Neural crest cell (in vitro differentiated cells): ENCODE measurements at regions not wholly inside any gene's neighbourhood (a gene's known extent, or its start where the extent isn't known, plus 50 kb on each side); places are given as distances from the start of the nearest gene placed in this dataset.

ENCODE experiments used
- DNase-seq: peaks from one replicate; pipeline ENCODE4 v3.0.0; 2021; ENCODE audit warnings: low read depth, mixed read lengths, low spot score
- H3K27ac Mint-ChIP-seq: one replicate; pipeline ENCODE4 v1.8.0; 2021; ENCODE audit warnings: mild to moderate bottlenecking, mixed read lengths; ENCODE audit not compliant: unreplicated experiment
- H3K27me3 Mint-ChIP-seq: 2 replicates; pipeline ENCODE4 v1.8.0; 2021; ENCODE audit warnings: low read depth, mild to moderate bottlenecking, mixed read lengths
- H3K36me3 Mint-ChIP-seq: 2 replicates; pipeline ENCODE4 v1.8.0; 2021; ENCODE audit warnings: low read depth, mild to moderate bottlenecking, mixed read lengths
- H3K4me1 Mint-ChIP-seq: 2 replicates; pipeline ENCODE4 v1.8.0; 2021; ENCODE audit warnings: mixed read lengths
- H3K4me3 Mint-ChIP-seq: one replicate; pipeline ENCODE4 v1.8.0; 2021; ENCODE audit warnings: mild to moderate bottlenecking, mixed read lengths
- H3K9me3 Mint-ChIP-seq: 2 replicates; pipeline ENCODE4 v1.8.0; 2021; ENCODE audit warnings: mixed read lengths
- TF ChIP-seq, protein P1 (sequence below): fragments of 200-600 bp; sonication (generic); conservative IDR thresholded peaks from 2 replicates; pipeline ENCODE4 v1.5.0; 2021; ENCODE audit warnings: antibody characterized with exemption, mild to moderate bottlenecking

- no peaks in the 10 kb centered on the region for H3K9me3 Mint-ChIP-seq
- H3K4me3 Mint-ChIP-seq: no peak overlapping the region
- DNase-seq: no peak
- H3K36me3 Mint-ChIP-seq: no peaks in the 10 kb centered on the region
- no peaks in the 10 kb centered on the region for H3K27me3 Mint-ChIP-seq
- no peak overlapping the region for H3K27ac Mint-ChIP-seq
- H3K4me1 Mint-ChIP-seq: no peaks in the 10 kb centered on the region
- TF ChIP-seq, protein P1, sequence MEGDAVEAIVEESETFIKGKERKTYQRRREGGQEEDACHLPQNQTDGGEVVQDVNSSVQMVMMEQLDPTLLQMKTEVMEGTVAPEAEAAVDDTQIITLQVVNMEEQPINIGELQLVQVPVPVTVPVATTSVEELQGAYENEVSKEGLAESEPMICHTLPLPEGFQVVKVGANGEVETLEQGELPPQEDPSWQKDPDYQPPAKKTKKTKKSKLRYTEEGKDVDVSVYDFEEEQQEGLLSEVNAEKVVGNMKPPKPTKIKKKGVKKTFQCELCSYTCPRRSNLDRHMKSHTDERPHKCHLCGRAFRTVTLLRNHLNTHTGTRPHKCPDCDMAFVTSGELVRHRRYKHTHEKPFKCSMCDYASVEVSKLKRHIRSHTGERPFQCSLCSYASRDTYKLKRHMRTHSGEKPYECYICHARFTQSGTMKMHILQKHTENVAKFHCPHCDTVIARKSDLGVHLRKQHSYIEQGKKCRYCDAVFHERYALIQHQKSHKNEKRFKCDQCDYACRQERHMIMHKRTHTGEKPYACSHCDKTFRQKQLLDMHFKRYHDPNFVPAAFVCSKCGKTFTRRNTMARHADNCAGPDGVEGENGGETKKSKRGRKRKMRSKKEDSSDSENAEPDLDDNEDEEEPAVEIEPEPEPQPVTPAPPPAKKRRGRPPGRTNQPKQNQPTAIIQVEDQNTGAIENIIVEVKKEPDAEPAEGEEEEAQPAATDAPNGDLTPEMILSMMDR: no peak
Measured at GRCh38 chr21:15620892-15621291, 108.9 kb upstream of the USP25 start.

- Mint-ChIP-seq H3K36me3 (no peaks in the 10 kb centered on the region), H3K4me3 (no peak overlapping the region), H3K27me3 (no peaks in the 10 kb centered on the region), H3K9me3 (no peaks in the 10 kb centered on the region), H3K4me1 (no peaks in the 10 kb centered on the region), H3K27ac (no peak overlapping the region)
- TF ChIP-seq, protein P1: no peak
- no peak for DNase-seq
Measured at GRCh38 chr21:15624646-15625045, 105.1 kb upstream of the USP25 start.

- H3K27me3 Mint-ChIP-seq: no peaks in the 10 kb centered on the region
- H3K27ac Mint-ChIP-seq: no peak overlapping the region
- H3K4me1 Mint-ChIP-seq: no peaks in the 10 kb centered on the region
- no peak overlapping the region for H3K4me3 Mint-ChIP-seq
- TF ChIP-seq, protein P1: no peak
- no peaks in the 10 kb centered on the region for H3K36me3 Mint-ChIP-seq
- no peaks in the 10 kb centered on the region for H3K9me3 Mint-ChIP-seq
- no peak for DNase-seq
Measured at GRCh38 chr21:15625363-15625762, 104.4 kb upstream of the USP25 start.

DNA sequence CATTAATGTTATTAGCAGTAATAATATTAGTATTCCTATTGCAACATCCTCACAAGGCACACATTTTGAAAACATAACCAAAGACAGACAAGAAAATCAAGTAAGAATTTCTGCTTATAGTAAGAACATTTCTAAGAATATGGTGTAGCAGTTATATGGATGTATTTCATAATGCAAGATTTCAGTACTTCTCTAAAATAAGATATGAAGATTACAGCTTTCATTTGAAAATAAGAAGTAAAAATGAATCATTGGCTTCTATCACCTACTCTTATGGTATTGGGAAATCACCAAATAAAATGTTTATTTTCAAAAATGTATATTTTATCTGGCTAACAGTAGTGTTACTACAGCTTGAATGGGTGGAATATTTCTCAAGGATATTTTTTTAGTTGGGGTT, 103.8 kb upstream of the USP25 start:
- H3K9me3 Mint-ChIP-seq: no peaks in the 10 kb centered on the region
- no peak overlapping the region for H3K4me3 Mint-ChIP-seq
- peaks cover 2% of the 10 kb centered on the region for H3K36me3 Mint-ChIP-seq
- no peak overlapping the region for H3K27ac Mint-ChIP-seq
- DNase-seq: no peak
- TF ChIP-seq, protein P1: no peak
- no peaks in the 10 kb centered on the region for H3K27me3 Mint-ChIP-seq
- H3K4me1 Mint-ChIP-seq: no peaks in the 10 kb centered on the region

GRCh38 chr21:15627011-15627410, 102.8 kb upstream of the USP25 start:
- H3K27ac Mint-ChIP-seq: no peak overlapping the region
- H3K9me3 Mint-ChIP-seq: no peaks in the 10 kb centered on the region
- no peaks in the 10 kb centered on the region for H3K4me1 Mint-ChIP-seq
- H3K27me3 Mint-ChIP-seq: no peaks in the 10 kb centered on the region
- no peak overlapping the region for H3K4me3 Mint-ChIP-seq
- TF ChIP-seq, protein P1: no peak
- peaks cover 2% of the 10 kb centered on the region for H3K36me3 Mint-ChIP-seq
- DNase-seq: no peak

GRCh38 chr21:15627823-15628222, 102.0 kb upstream of the USP25 start:
- Mint-ChIP-seq H3K27ac (no peak overlapping the region), H3K36me3 (peaks cover 2% of the 10 kb centered on the region), H3K4me1 (no peaks in the 10 kb centered on the region), H3K9me3 (no peaks in the 10 kb centered on the region), H3K4me3 (no peak overlapping the region), H3K27me3 (no peaks in the 10 kb centered on the region)
- TF ChIP-seq, protein P1: no peak
- DNase-seq: no peak
